ENCODE measurements at regions not wholly inside any gene's neighbourhood (a gene's known extent, or its start where the extent isn't known, plus 50 kb on each side); places are given as distances from the start of the nearest gene placed in this dataset.

DNA sequence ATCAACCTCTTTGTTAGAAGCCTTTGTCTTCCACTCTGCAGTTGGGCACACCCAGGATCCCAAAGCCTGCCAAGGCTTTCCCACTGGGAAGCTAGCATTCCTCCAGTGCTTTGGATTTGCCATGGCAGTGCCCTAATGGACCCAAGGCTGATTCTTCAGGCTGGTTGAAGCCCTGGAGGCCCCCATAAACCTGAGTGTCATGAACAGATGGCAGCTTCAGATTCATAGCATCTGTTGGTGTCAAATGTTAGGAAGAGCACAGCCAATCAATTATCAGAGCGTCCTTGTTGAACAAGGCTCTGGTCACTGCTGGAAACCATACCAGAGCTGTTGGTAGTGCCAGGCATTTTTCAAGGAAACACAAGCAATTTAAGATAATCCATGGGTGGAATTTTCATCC lies 241.1 kb upstream of the KLF4 start:
- Histone ChIP-seq H3K79me2 (ENCODE audit: control insufficient read depth, insufficient read depth, low read length, poor library complexity) (no peaks in the 10 kb centered on the region), H3K14ac (ENCODE audit: low read length) (no peak overlapping the region), H3K18ac (ENCODE audit: low read length) (no peak overlapping the region), H3K79me1 (ENCODE audit: low read length) (no peaks in the 10 kb centered on the region), H2AK5ac (ENCODE audit: low read length) (no peak overlapping the region), H3K4me1 (ENCODE audit: control insufficient read depth in 1 of 2, insufficient read depth in 2 of 2, low read length in 2 of 2) (no peaks in the 10 kb centered on the region), H3K23ac (ENCODE audit: low read length) (no peak overlapping the region), H4K8ac (ENCODE audit: low read depth, low read length) (no peak overlapping the region), H2BK12ac (ENCODE audit: low read length) (no peak overlapping the region), H2BK120ac (ENCODE audit: insufficient read depth, low read length, poor library complexity) (no peak overlapping the region), H3K27me3 (ENCODE audit: insufficient read depth, low read length) (no peaks in the 10 kb centered on the region), H2BK5ac (ENCODE audit: low read depth, low read length, poor library complexity) (no peak overlapping the region), H2AFZ (ENCODE audit: insufficient read depth, low read length, poor library complexity) (no peak overlapping the region), H3K4me3 (ENCODE audit: low read depth, low read length) (no peak overlapping the region), H4K12ac (ENCODE audit: low read depth, low read length) (no peak overlapping the region), H3K4me2 (ENCODE audit: low read length) (no peak overlapping the region), H3K27ac (ENCODE audit: low read depth, low read length) (no peak overlapping the region), H3K9me3 (ENCODE audit: insufficient read depth, low read depth, low read length) (no peaks in the 10 kb centered on the region), H3K4ac (ENCODE audit: low read depth, low read length) (no peak overlapping the region), H3K36me3 (ENCODE audit: control insufficient read depth in 1 of 2, insufficient read depth in 2 of 2, low read length in 2 of 2) (no peaks in the 10 kb centered on the region), H3K9ac (ENCODE audit: low read length) (no peak overlapping the region), H4K91ac (ENCODE audit: low read depth, low read length) (no peak overlapping the region)
- no CpG with 5 or more reads among the region's 1 CpG for WGBS (ENCODE audit: extremely low coverage, insufficient coverage, insufficient read length)
- no peak for DNase-seq

DNA sequence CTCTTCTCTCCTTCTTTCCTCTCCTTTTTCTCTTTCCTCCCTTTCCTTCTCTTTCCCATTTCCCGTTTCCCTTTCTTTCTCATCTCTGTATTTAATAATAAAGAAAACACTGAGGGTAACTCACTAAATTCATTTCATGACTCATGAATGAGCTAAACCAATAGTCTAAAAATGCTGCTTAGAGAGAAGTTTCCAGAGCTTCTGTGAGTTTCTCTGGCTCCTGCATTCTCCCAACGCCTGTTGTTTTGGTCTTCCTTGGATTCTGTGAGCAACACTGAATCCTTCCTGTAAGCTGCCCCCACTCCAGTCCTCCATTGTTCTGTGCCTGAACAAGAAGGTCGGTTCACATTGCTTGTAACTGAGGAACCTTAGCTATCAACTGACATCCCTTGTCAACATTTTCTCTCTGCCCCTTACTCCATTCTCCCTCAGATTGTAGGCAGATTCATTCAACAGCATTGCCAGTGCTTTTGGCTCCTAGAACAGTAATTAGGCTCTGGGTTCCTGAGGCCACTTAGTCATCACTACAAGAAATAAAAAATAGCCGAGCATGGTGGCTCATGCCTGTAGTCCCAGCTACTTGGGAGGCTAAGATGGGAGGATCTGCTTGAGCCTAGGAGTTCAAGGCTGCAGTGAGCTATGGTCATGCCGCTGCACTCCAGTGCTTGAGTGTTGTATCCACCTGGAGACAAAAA lies 237.7 kb upstream of the KLF4 start:
- 100% methylated on average over 1 of the region's 5 CpGs for WGBS (ENCODE audit: extremely low coverage, insufficient coverage, insufficient read length)

GRCh38 chr9:107723015-107723414 lies 233.4 kb upstream of the KLF4 start:
- Histone ChIP-seq H3K9me3 (ENCODE audit: insufficient read depth, low read depth, low read length) (peaks cover 1% of the 10 kb centered on the region), H2BK120ac (ENCODE audit: insufficient read depth, low read length, poor library complexity) (no peak overlapping the region), H2BK5ac (ENCODE audit: low read depth, low read length, poor library complexity) (no peak overlapping the region), H2AK5ac (ENCODE audit: low read length) (no peak overlapping the region), H3K18ac (ENCODE audit: low read length) (no peak overlapping the region), H3K4me3 (ENCODE audit: low read depth, low read length) (no peak overlapping the region), H3K14ac (ENCODE audit: low read length) (no peak overlapping the region), H3K79me1 (ENCODE audit: low read length) (no peaks in the 10 kb centered on the region), H3K4me1 (ENCODE audit: control insufficient read depth in 1 of 2, insufficient read depth in 2 of 2, low read length in 2 of 2) (no peaks in the 10 kb centered on the region), H3K36me3 (ENCODE audit: control insufficient read depth in 1 of 2, insufficient read depth in 2 of 2, low read length in 2 of 2) (no peaks in the 10 kb centered on the region), H2BK12ac (ENCODE audit: low read length) (no peak overlapping the region), H3K27me3 (ENCODE audit: insufficient read depth, low read length) (no peaks in the 10 kb centered on the region), H4K8ac (ENCODE audit: low read depth, low read length) (no peak overlapping the region), H3K4me2 (ENCODE audit: low read length) (no peak overlapping the region), H3K9ac (ENCODE audit: low read length) (no peak overlapping the region), H4K91ac (ENCODE audit: low read depth, low read length) (no peak overlapping the region), H3K4ac (ENCODE audit: low read depth, low read length) (no peak overlapping the region), H3K79me2 (ENCODE audit: control insufficient read depth, insufficient read depth, low read length, poor library complexity) (no peaks in the 10 kb centered on the region), H2AFZ (ENCODE audit: insufficient read depth, low read length, poor library complexity) (no peak overlapping the region), H3K23ac (ENCODE audit: low read length) (no peak overlapping the region), H3K27ac (ENCODE audit: low read depth, low read length) (no peak overlapping the region), H4K12ac (ENCODE audit: low read depth, low read length) (no peak overlapping the region)
- WGBS (ENCODE audit: extremely low coverage, insufficient coverage, insufficient read length): no CpG with 5 or more reads among the region's 4 CpGs
- DNase-seq: no peak

More for the DNA sequence above, 237.7 kb upstream of the KLF4 start:
- Histone ChIP-seq H4K8ac (ENCODE audit: low read depth, low read length) (no peak overlapping the region), H3K18ac (ENCODE audit: low read length) (no peak overlapping the region), H4K12ac (ENCODE audit: low read depth, low read length) (no peak overlapping the region), H3K27ac (ENCODE audit: low read depth, low read length) (no peak overlapping the region), H3K23ac (ENCODE audit: low read length) (no peak overlapping the region), H3K9me3 (ENCODE audit: insufficient read depth, low read depth, low read length) (peaks cover 1% of the 10 kb centered on the region), H3K27me3 (ENCODE audit: insufficient read depth, low read length) (no peaks in the 10 kb centered on the region), H2BK12ac (ENCODE audit: low read length) (no peak overlapping the region), H3K14ac (ENCODE audit: low read length) (no peak overlapping the region), H3K4me3 (ENCODE audit: low read depth, low read length) (no peak overlapping the region), H2BK120ac (ENCODE audit: insufficient read depth, low read length, poor library complexity) (no peak overlapping the region), H3K4me2 (ENCODE audit: low read length) (no peak overlapping the region), H3K4me1 (ENCODE audit: control insufficient read depth in 1 of 2, insufficient read depth in 2 of 2, low read length in 2 of 2) (no peaks in the 10 kb centered on the region), H2AK5ac (ENCODE audit: low read length) (no peak overlapping the region), H4K91ac (ENCODE audit: low read depth, low read length) (no peak overlapping the region), H3K79me2 (ENCODE audit: control insufficient read depth, insufficient read depth, low read length, poor library complexity) (no peaks in the 10 kb centered on the region), H3K79me1 (ENCODE audit: low read length) (no peaks in the 10 kb centered on the region), H3K4ac (ENCODE audit: low read depth, low read length) (no peak overlapping the region), H2BK5ac (ENCODE audit: low read depth, low read length, poor library complexity) (no peak overlapping the region), H2AFZ (ENCODE audit: insufficient read depth, low read length, poor library complexity) (no peak overlapping the region), H3K36me3 (ENCODE audit: control insufficient read depth in 1 of 2, insufficient read depth in 2 of 2, low read length in 2 of 2) (no peaks in the 10 kb centered on the region), H3K9ac (ENCODE audit: low read length) (no peak overlapping the region)
- no peak for DNase-seq

GRCh38 chr9:107721705-107722245 lies 232.2 kb upstream of the KLF4 start:
- Histone ChIP-seq H3K27me3 (ENCODE audit: insufficient read depth, low read length) (no peaks in the 10 kb centered on the region), H3K9ac (ENCODE audit: low read length) (no peak overlapping the region), H4K12ac (ENCODE audit: low read depth, low read length) (no peak overlapping the region), H4K8ac (ENCODE audit: low read depth, low read length) (no peak overlapping the region), H2AFZ (ENCODE audit: insufficient read depth, low read length, poor library complexity) (no peak overlapping the region), H3K36me3 (ENCODE audit: control insufficient read depth in 1 of 2, insufficient read depth in 2 of 2, low read length in 2 of 2) (no peaks in the 10 kb centered on the region), H3K4ac (ENCODE audit: low read depth, low read length) (no peak overlapping the region), H3K18ac (ENCODE audit: low read length) (no peak overlapping the region), H3K23ac (ENCODE audit: low read length) (no peak overlapping the region), H3K14ac (ENCODE audit: low read length) (no peak overlapping the region), H3K9me3 (ENCODE audit: insufficient read depth, low read depth, low read length) (peaks cover 1% of the 10 kb centered on the region), H2AK5ac (ENCODE audit: low read length) (no peak overlapping the region), H2BK5ac (ENCODE audit: low read depth, low read length, poor library complexity) (no peak overlapping the region), H2BK12ac (ENCODE audit: low read length) (no peak overlapping the region), H3K79me2 (ENCODE audit: control insufficient read depth, insufficient read depth, low read length, poor library complexity) (no peaks in the 10 kb centered on the region), H2BK120ac (ENCODE audit: insufficient read depth, low read length, poor library complexity) (no peak overlapping the region), H3K4me3 (ENCODE audit: low read depth, low read length) (no peak overlapping the region), H3K27ac (ENCODE audit: low read depth, low read length) (no peak overlapping the region), H3K79me1 (ENCODE audit: low read length) (no peaks in the 10 kb centered on the region), H3K4me1 (ENCODE audit: control insufficient read depth in 1 of 2, insufficient read depth in 2 of 2, low read length in 2 of 2) (no peaks in the 10 kb centered on the region), H3K4me2 (ENCODE audit: low read length) (no peak overlapping the region), H4K91ac (ENCODE audit: low read depth, low read length) (no peak overlapping the region)
- no CpG with 5 or more reads among the region's 5 CpGs for WGBS (ENCODE audit: extremely low coverage, insufficient coverage, insufficient read length)
- no peak for DNase-seq
